ENCODE measurements at regions not wholly inside any gene's neighbourhood (a gene's known extent, or its start where the extent isn't known, plus 50 kb on each side); places are given as distances from the start of the nearest gene placed in this dataset.

DNA sequence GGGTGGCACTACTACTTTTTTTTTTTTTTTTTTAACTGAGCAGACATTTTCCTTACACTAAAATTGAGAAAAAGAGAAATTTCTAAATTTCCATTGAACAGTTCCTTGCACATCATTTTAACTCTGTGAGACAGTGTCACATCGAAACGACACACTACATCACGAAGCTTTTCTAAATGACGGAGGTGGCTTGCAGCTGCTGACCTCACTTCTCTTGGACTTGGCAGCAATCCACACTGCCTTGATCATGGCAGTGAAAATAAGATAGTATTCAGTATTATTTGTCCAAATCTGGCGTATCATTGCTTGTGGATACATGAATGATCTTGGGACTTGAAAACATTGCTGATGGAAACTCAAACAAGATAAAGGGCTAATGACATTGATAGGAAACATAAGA is 80.3 kb upstream of the CYYR1 start:
- no peak for DNase-seq (ENCODE audit: low spot score)

DNA sequence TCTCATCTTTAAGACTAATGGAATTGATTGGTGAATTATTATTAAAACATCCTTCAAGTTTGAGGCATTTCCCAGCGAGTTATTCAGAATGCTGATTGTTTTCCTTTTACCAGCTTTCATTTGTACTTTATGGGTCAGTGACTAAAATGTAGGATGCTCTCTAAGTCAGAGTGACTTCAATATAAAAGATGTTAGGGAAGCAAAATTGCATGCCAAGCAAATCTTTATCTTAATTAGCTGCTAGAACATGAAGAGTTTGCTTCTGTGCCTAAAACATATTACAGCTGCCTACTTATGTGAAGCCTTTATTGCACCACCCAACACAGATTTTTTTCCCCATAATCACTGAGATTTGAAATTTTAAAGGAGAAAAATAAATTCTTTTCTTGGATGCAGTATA is 79.8 kb upstream of the CYYR1 start:
- DNase-seq (ENCODE audit: low spot score), result no peak

DNA sequence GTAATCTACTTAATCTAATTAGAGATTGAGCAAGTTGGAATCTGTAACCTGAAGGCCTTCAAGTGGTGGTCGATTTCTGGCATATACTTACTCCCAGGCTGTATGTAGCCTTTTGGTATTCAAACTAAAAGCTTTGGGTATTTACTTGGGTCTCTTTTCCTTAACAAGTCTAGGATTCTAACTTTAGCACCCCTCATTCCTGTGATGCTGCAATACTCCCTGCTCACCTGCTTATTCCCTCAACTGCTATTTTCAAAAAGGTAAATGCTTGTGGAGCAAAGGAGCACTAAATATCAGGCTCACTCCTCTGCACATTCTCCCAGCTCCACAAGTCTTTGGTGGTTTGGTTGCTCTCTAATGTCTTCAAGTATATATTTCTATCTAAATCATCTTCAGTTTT is 68.0 kb upstream of the CYYR1 start:
- DNase-seq (ENCODE audit: low spot score), result no peak

DNA sequence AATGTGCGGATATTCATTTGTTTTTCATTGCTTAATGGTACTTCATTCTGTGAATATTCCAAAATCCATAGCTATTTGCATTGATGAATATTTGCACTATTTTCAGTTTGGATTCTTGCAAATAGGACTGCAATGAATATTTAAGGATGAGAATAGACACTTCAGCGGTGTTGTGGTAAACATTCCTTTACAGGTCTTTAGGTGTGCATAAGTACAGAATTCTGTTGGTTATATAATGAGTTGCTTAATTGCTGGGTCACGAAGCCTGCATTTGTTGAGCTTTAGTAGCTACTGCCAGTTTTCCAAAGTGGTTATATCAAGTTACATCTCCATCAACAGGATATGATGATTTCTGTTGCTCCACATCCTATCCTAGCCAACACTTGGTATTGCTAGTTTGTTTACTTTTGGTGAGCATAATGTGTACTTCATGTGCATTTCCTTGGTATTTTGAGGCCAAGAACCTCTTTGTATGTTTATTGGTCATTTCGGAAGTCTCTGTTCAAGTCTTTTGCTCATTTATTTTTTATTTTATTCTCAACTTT is 64.2 kb upstream of the CYYR1 start:
- no peak for DNase-seq (ENCODE audit: low spot score)

DNA sequence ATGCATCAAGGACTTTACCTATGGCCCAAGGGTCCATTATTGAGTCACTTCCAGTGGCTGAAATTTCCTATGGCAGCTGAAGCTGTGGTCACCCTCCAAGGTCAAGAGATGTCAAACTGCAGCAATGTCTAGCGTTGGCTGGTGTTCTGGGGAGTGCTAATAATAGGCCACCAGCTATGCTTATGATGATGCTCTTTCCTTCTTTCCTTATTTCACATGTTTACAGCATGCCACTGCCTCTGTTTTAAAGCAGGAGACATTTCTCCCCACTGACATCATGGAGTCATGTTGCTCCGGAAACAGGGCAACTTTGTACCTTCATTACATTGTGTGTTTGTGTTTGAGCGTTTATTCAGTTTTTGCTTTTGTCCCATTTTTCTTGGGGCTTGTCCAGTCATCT is 62.6 kb upstream of the CYYR1 start:
- DNase-seq (ENCODE audit: low spot score), result no peak

DNA sequence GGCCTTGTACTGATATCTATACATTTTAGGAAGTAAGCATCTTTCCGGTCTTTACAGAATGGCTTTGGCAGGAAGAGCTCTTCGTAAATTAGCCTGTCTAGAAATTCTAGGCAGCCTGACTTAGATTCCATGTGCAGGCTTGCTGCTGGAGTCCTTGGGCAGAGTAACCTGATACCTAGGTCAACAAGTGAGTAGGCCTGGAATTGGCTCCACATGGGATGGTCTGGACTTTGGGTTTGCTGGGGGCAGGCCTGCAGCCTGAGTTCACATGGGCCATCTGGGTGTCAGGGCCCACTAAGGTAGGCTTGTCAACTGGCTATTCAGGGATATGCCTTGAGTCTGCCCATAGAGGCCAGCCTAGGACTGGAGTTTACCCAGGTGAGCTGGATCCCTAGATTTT is 59.6 kb upstream of the CYYR1 start:
- no peak for DNase-seq (ENCODE audit: low spot score)

DNA sequence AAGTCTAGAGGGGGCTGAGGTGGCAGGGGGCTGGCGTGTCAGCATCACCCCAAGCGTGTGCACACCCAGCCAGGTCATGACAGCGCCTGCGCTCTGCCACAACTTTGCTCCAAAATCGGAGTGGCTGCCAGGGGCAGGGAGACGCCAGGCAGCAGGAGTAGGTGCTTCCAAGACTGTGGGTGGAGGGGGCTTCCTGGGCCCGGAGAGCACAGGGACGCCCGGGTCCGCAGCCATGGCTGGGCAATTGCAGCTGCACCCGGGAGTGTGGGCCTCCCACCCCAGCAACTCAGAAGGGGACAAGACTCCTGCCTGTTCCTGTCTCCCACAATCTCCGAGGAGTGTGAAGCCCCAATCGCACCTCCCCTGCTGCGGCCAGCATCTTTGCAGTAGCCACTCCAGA is 53.1 kb upstream of the CYYR1 start:
- DNase-seq (ENCODE audit: low spot score), result no peak

DNA sequence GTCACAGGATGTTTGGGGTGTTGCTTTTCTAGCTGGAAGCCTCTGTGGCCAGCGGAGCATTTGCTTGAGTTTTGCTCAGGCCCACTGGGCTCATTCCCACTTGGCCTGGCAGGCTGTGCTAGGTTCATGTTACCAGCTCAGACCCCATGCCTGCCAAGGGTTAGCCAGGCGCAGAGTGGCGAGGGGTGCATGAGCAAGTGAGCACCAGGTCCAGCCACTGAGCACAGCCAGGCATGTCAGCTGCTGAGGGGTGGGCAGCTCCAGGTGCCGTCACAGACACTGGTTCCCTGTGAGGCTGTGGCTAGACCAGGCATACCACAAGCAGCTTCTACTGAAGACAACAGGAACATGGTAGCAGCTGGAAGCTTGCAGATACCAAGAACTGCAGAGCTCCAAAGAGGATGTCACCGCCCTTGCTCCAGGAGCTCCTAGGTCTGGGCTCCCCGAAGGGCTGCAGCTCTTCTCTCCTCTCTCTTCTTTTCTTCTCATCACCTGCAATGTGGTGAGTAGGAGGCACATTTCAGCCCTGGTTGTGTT is 52.0 kb upstream of the CYYR1 start:
- no peak for DNase-seq (ENCODE audit: low spot score)

Data from HuH-7 (cell line).